ENCODE measurements at regions not wholly inside any gene's neighbourhood (a gene's known extent, or its start where the extent isn't known, plus 50 kb on each side); places are given as distances from the start of the nearest gene placed in this dataset.

DNA sequence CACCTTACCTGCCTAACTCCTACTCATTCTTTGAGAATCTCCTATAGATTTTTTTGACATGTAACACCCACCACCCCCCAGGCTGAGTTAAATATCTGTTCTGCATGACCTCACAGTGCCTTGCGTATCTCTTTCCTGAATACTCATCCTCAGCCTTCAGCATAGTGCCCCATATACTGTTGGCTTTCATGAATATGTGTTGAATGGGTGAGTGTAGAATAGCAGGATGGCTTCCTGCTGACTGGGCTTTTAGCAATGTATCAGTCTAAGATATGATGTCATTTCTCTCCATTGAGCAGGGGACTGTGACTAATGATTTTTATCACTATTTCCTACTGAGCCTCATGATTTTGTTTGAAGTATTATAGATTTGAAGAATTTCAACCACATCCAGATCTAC lies 361.6 kb upstream of the MARCKS start:
- H3K4me3 ChIP-seq (ENCODE audit: low read length in 2 of 2) = no peak overlapping the region
- no peaks in the 10 kb centered on the region for H3K4me1 ChIP-seq (ENCODE audit: control insufficient read depth, insufficient read depth, low read length)
- H3K27me3 ChIP-seq (ENCODE audit: control insufficient read depth in 1 of 2, insufficient read depth in 2 of 2, low read length in 2 of 2) = no peaks in the 10 kb centered on the region
- peaks cover 0 to 3% of the 10 kb centered on the region in 2 donors for H3K9me3 ChIP-seq (ENCODE audit: control insufficient read depth in 2 of 2, low read length in 2 of 2)
- no peak overlapping the region for H3K27ac ChIP-seq (ENCODE audit: low read length)
- H3K9ac ChIP-seq (ENCODE audit: low read length in 2 of 2) = no peak overlapping the region
- H3K36me3 ChIP-seq (ENCODE audit: control insufficient read depth in 2 of 2, insufficient read depth in 2 of 2, low read length in 2 of 2) = no peaks in the 10 kb centered on the region

GRCh38 chr6:113496166-113496565 lies 361.0 kb upstream of the MARCKS start:
- H3K4me1 ChIP-seq (ENCODE audit: control insufficient read depth, insufficient read depth, low read length) = no peaks in the 10 kb centered on the region
- H3K27ac ChIP-seq (ENCODE audit: low read length) = no peak overlapping the region
- H3K36me3 ChIP-seq (ENCODE audit: control insufficient read depth in 2 of 2, insufficient read depth in 2 of 2, low read length in 2 of 2) = no peaks in the 10 kb centered on the region
- no peaks in the 10 kb centered on the region for H3K27me3 ChIP-seq (ENCODE audit: control insufficient read depth in 1 of 2, insufficient read depth in 2 of 2, low read length in 2 of 2)
- H3K9ac ChIP-seq (ENCODE audit: low read length in 2 of 2) = no peak overlapping the region
- H3K4me3 ChIP-seq (ENCODE audit: low read length in 2 of 2) = no peak overlapping the region
- H3K9me3 ChIP-seq (ENCODE audit: control insufficient read depth in 2 of 2, low read length in 2 of 2) = peaks cover 0 to 3% of the 10 kb centered on the region in 2 donors

DNA sequence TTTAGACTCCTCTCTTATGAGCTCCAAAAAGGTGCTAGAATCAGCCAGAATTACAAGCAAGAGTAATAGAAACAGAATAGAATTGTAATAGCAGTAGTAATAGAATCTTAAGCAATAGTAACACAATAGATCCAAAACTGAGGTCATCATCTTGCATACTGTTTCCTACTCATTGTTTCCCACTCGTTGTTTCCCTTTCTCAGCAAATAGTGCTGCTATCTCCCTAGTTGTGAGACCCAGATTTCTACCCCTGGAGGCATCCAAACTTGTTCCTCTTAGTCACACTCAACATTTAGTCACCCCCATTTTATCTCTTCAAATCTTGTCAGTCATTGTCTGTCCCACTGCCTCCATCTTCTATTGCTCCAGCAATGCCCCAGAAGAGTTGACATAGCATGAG lies 356.9 kb upstream of the MARCKS start:
- peaks cover 0 to 3% of the 10 kb centered on the region in 2 donors for H3K9me3 ChIP-seq (ENCODE audit: control insufficient read depth in 2 of 2, low read length in 2 of 2)
- no peaks in the 10 kb centered on the region for H3K36me3 ChIP-seq (ENCODE audit: control insufficient read depth in 2 of 2, insufficient read depth in 2 of 2, low read length in 2 of 2)
- H3K4me1 ChIP-seq (ENCODE audit: control insufficient read depth, insufficient read depth, low read length) = no peaks in the 10 kb centered on the region
- no peak overlapping the region for H3K4me3 ChIP-seq (ENCODE audit: low read length in 2 of 2)
- no peak overlapping the region for H3K27ac ChIP-seq (ENCODE audit: low read length)
- H3K9ac ChIP-seq (ENCODE audit: low read length in 2 of 2) = no peak overlapping the region
- H3K27me3 ChIP-seq (ENCODE audit: control insufficient read depth in 1 of 2, insufficient read depth in 2 of 2, low read length in 2 of 2) = no peaks in the 10 kb centered on the region

DNA sequence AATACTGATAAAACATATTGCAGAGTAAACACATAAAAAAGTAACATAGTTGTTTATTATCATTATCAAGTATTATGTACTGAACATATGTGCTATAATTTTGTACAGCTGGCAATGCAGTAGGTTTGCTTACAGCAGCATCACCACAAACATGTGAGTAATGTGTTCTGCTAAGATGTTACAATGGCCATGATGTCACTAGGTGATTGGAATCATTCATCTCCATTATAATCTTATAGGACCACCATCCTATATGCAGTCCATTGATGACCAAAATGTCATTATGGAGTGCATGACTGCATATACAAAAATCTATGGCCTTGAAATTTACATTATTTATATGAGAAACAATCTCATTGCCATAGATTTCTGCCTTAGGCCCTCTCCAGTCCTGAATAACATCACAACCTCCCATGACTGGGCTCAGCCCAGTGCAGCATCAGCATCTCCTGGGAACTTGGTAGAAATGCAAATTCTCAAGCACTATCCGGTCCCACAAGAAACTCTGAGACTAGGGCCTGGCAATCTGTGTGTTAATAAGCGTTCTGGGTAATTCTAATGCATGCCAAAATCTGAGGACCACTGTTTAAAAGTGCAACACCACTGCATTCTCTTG lies 352.0 kb upstream of the MARCKS start:
- H3K36me3 ChIP-seq (ENCODE audit: control insufficient read depth in 2 of 2, insufficient read depth in 2 of 2, low read length in 2 of 2) = no peaks in the 10 kb centered on the region
- H3K9ac ChIP-seq (ENCODE audit: low read length in 2 of 2) = no peak overlapping the region
- no peaks in the 10 kb centered on the region for H3K4me1 ChIP-seq (ENCODE audit: control insufficient read depth, insufficient read depth, low read length)
- H3K27ac ChIP-seq (ENCODE audit: low read length) = no peak overlapping the region
- no peaks in the 10 kb centered on the region for H3K27me3 ChIP-seq (ENCODE audit: control insufficient read depth in 1 of 2, insufficient read depth in 2 of 2, low read length in 2 of 2)
- H3K9me3 ChIP-seq (ENCODE audit: control insufficient read depth in 2 of 2, low read length in 2 of 2) = no peaks in the 10 kb centered on the region
- H3K4me3 ChIP-seq (ENCODE audit: low read length in 2 of 2) = no peak overlapping the region

DNA sequence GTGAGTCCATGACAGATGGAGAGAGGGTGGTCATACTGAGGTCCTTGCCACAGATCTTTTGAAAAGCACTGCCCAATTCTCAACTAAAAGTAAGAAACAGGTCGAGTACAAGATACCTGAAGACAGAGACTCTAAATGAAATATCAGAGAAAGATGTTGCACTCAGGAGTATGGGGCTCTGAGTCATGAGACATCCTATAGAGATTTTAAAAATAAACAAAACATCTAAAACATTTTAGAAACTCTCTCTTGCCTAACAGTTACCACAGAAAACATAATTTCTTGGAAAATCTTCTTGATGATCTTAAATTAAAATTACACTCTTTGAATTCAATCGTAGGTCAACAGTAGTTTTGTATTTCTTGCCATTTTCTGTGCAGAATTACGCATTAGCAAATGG lies 348.9 kb upstream of the MARCKS start:
- Histone ChIP-seq H3K36me3 (ENCODE audit: control insufficient read depth in 2 of 2, insufficient read depth in 2 of 2, low read length in 2 of 2) (no peaks in the 10 kb centered on the region), H3K27ac (ENCODE audit: low read length) (no peak overlapping the region), H3K9me3 (ENCODE audit: control insufficient read depth in 2 of 2, low read length in 2 of 2) (no peaks in the 10 kb centered on the region), H3K4me1 (ENCODE audit: control insufficient read depth, insufficient read depth, low read length) (no peaks in the 10 kb centered on the region), H3K9ac (ENCODE audit: low read length in 2 of 2) (no peak overlapping the region), H3K4me3 (ENCODE audit: low read length in 2 of 2) (no peak overlapping the region), H3K27me3 (ENCODE audit: control insufficient read depth in 1 of 2, insufficient read depth in 2 of 2, low read length in 2 of 2) (no peaks in the 10 kb centered on the region)

DNA sequence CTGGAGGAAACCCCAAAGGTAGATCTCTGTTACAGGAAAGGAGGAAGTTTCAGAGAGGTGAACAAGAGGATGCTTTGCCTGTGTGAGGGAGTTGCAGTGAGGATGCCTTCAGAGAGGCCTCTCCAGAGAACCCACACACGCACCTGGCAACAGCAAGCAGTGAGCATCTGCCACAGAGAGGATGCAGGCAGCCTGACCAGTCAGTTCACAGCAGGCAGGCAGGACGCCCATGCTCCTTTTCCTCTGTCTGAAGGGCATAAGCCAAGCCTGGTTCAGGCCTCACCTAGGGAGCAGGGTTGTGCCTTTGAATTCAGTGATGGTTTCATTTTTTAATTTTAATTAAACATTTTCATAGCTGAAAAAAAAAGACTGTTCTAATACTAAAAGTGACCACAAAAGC lies 346.0 kb upstream of the MARCKS start:
- H3K9ac ChIP-seq (ENCODE audit: low read length in 2 of 2) = no peak overlapping the region
- no peaks in the 10 kb centered on the region for H3K27me3 ChIP-seq (ENCODE audit: control insufficient read depth in 1 of 2, insufficient read depth in 2 of 2, low read length in 2 of 2)
- H3K27ac ChIP-seq (ENCODE audit: low read length) = no peak overlapping the region
- no peak overlapping the region for H3K4me3 ChIP-seq (ENCODE audit: low read length in 2 of 2)
- H3K9me3 ChIP-seq (ENCODE audit: control insufficient read depth in 2 of 2, low read length in 2 of 2) = no peaks in the 10 kb centered on the region
- H3K4me1 ChIP-seq (ENCODE audit: control insufficient read depth, insufficient read depth, low read length) = no peaks in the 10 kb centered on the region
- no peaks in the 10 kb centered on the region for H3K36me3 ChIP-seq (ENCODE audit: control insufficient read depth in 2 of 2, insufficient read depth in 2 of 2, low read length in 2 of 2)

GRCh38 chr6:113512576-113512975 lies 344.6 kb upstream of the MARCKS start:
- Histone ChIP-seq H3K27me3 (ENCODE audit: control insufficient read depth in 1 of 2, insufficient read depth in 2 of 2, low read length in 2 of 2) (no peaks in the 10 kb centered on the region), H3K36me3 (ENCODE audit: control insufficient read depth in 2 of 2, insufficient read depth in 2 of 2, low read length in 2 of 2) (no peaks in the 10 kb centered on the region), H3K27ac (ENCODE audit: low read length) (no peak overlapping the region), H3K4me3 (ENCODE audit: low read length in 2 of 2) (no peak overlapping the region), H3K9me3 (ENCODE audit: control insufficient read depth in 2 of 2, low read length in 2 of 2) (no peaks in the 10 kb centered on the region), H3K4me1 (ENCODE audit: control insufficient read depth, insufficient read depth, low read length) (no peaks in the 10 kb centered on the region), H3K9ac (ENCODE audit: low read length in 2 of 2) (no peak overlapping the region)

DNA sequence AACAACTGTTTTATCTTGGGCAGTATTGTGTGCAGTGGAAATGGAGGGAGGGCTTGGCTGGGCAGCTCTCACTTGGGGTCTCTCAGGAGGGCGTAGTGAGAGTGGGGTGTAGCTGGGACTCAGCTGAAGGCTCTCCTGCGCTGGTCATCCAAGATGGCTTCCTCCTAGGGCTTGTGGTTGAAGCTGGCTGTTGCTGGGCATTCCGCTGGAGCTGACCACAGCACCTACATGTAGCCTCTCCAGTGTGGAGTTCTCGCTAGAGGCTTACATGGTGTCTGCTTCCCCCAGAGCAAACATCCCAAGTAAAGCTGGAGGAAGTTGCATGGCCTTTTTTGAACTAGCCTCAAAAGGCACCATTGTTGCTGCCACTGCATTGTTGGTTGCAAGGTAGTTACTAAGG lies 344.1 kb upstream of the MARCKS start:
- no peak overlapping the region for H3K9ac ChIP-seq (ENCODE audit: low read length in 2 of 2)
- no peak overlapping the region for H3K4me3 ChIP-seq (ENCODE audit: low read length in 2 of 2)
- no peaks in the 10 kb centered on the region for H3K36me3 ChIP-seq (ENCODE audit: control insufficient read depth in 2 of 2, insufficient read depth in 2 of 2, low read length in 2 of 2)
- no peaks in the 10 kb centered on the region for H3K9me3 ChIP-seq (ENCODE audit: control insufficient read depth in 2 of 2, low read length in 2 of 2)
- no peaks in the 10 kb centered on the region for H3K27me3 ChIP-seq (ENCODE audit: control insufficient read depth in 1 of 2, insufficient read depth in 2 of 2, low read length in 2 of 2)
- H3K4me1 ChIP-seq (ENCODE audit: control insufficient read depth, insufficient read depth, low read length) = no peaks in the 10 kb centered on the region
- no peak overlapping the region for H3K27ac ChIP-seq (ENCODE audit: low read length)

DNA sequence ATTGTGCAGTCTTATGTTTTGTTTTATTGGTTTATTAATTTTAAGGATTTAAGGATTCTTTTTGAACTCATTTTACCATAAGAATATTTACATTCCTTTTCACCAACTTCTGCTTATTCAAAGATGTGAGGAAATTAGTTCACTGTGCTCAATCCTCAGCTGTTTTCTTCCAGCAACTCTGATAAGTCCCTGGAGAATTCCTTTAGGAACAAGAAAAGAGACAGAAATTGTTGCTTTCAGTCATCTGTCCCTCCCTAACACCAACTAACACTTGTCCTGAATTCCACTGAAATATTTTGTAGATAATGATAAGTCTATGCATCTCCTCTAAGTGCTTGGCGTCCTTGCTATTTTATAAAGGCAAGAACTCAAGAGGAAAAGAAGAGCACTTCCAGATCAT lies 334.8 kb upstream of the MARCKS start:
- H3K4me3 ChIP-seq (ENCODE audit: low read length in 2 of 2) = no peak overlapping the region
- no peaks in the 10 kb centered on the region for H3K36me3 ChIP-seq (ENCODE audit: control insufficient read depth in 2 of 2, insufficient read depth in 2 of 2, low read length in 2 of 2)
- H3K27ac ChIP-seq (ENCODE audit: low read length) = no peak overlapping the region
- no peaks in the 10 kb centered on the region for H3K4me1 ChIP-seq (ENCODE audit: control insufficient read depth, insufficient read depth, low read length)
- no peaks in the 10 kb centered on the region for H3K9me3 ChIP-seq (ENCODE audit: control insufficient read depth in 2 of 2, low read length in 2 of 2)
- H3K27me3 ChIP-seq (ENCODE audit: control insufficient read depth in 1 of 2, insufficient read depth in 2 of 2, low read length in 2 of 2) = no peaks in the 10 kb centered on the region
- no peak overlapping the region for H3K9ac ChIP-seq (ENCODE audit: low read length in 2 of 2)

DNA sequence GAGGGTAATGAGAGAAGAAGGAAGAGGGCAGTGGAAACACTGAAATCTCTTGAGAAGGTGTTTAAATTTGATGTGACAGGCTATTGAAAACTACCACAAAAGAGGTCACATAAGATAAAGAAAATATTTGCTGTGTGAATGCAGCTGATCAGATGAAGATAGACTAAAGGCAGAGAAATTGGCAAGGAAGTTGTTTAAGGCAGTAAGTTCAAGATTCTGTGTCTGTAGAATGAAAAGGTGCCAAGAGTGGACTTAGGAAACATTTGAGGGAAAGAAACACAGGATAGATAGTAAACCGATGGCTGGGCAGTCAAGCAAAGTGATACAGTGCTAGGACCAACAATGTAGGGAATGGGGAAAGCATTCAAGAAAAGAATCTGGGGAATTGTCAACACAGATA lies 332.3 kb upstream of the MARCKS start:
- Histone ChIP-seq H3K4me1 (ENCODE audit: control insufficient read depth, insufficient read depth, low read length) (no peaks in the 10 kb centered on the region), H3K27ac (ENCODE audit: low read length) (no peak overlapping the region), H3K4me3 (ENCODE audit: low read length in 2 of 2) (no peak overlapping the region), H3K36me3 (ENCODE audit: control insufficient read depth in 2 of 2, insufficient read depth in 2 of 2, low read length in 2 of 2) (no peaks in the 10 kb centered on the region), H3K27me3 (ENCODE audit: control insufficient read depth in 1 of 2, insufficient read depth in 2 of 2, low read length in 2 of 2) (no peaks in the 10 kb centered on the region), H3K9me3 (ENCODE audit: control insufficient read depth in 2 of 2, low read length in 2 of 2) (no peaks in the 10 kb centered on the region), H3K9ac (ENCODE audit: low read length in 2 of 2) (no peak overlapping the region)

DNA sequence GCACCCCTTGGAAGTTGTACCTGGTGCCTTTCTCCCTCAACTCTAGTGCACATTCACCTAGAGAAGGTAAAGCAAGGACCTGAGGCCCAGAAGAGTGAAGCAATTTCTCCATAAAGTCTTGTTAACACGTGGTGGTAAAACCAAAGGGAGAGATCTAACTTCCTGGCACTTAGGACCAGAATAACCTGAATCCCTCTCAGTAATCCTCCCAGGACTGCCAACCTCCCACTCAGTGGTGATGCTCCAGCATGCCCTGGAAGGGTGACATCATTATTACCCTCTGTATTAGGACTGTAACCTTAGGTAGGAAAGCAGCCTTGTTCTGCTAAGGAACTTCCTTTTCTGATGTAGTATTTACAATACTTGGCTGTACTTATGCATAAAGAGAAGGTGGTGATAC lies 330.6 kb upstream of the MARCKS start:
- Histone ChIP-seq H3K27ac (ENCODE audit: low read length) (no peak overlapping the region), H3K27me3 (ENCODE audit: control insufficient read depth in 1 of 2, insufficient read depth in 2 of 2, low read length in 2 of 2) (no peaks in the 10 kb centered on the region), H3K9ac (ENCODE audit: low read length in 2 of 2) (no peak overlapping the region), H3K4me1 (ENCODE audit: control insufficient read depth, insufficient read depth, low read length) (no peaks in the 10 kb centered on the region), H3K4me3 (ENCODE audit: low read length in 2 of 2) (no peak overlapping the region), H3K36me3 (ENCODE audit: control insufficient read depth in 2 of 2, insufficient read depth in 2 of 2, low read length in 2 of 2) (no peaks in the 10 kb centered on the region), H3K9me3 (ENCODE audit: control insufficient read depth in 2 of 2, low read length in 2 of 2) (no peaks in the 10 kb centered on the region)
